ENCODE measurements at regions not wholly inside any gene's neighbourhood (a gene's known extent, or its start where the extent isn't known, plus 50 kb on each side); places are given as distances from the start of the nearest gene placed in this dataset.

GRCh38 chr11:105333153-105333552 lies 193.6 kb upstream of the CARD18 start:
- H3K9me3 ChIP-seq (ENCODE audit: control extremely low read depth in 1 of 3, control insufficient read depth in 2 of 3, insufficient read depth in 1 of 3, low read length in 2 of 3) = peaks cover 0 to 10% (median 0%) of the 10 kb centered on the region in 3 donors
- no peaks in the 10 kb centered on the region for H3K4me1 ChIP-seq (ENCODE audit: control insufficient read depth in 2 of 2, insufficient read depth in 2 of 2, low read length in 2 of 2)
- H3K27ac Mint-ChIP-seq = no peak overlapping the region
- intact Hi-C loops (cut with micrococcal nuclease) = no loop called here
- ATAC-seq (ENCODE audit: low read depth) = no peak
- no peak overlapping the region for H3K4me3 Mint-ChIP-seq
- TF ChIP-seq EZH2 (IDR thresholded peaks at IDR 0.05; ENCODE audit: borderline replicate concordance, insufficient read depth, low read depth, low read length, poor library complexity, severe bottlenecking) = no peak
- no peak for TF ChIP-seq CTCF (IDR thresholded peaks at IDR 0.05)
- peaks cover 3% of the 10 kb centered on the region for H3K9me3 Mint-ChIP-seq (ENCODE audit: insufficient read depth)
- no peak overlapping the region for H3K4me3 ChIP-seq (ENCODE audit: control extremely low read depth in 1 of 5, extremely low read depth in 1 of 5, insufficient read depth in 1 of 5, low read depth in 2 of 5, low read length in 4 of 5)
- H4K20me1 ChIP-seq (ENCODE audit: control insufficient read depth, insufficient read depth, low read length, poor library complexity, severe bottlenecking) = no peaks in the 10 kb centered on the region
- no peaks in the 10 kb centered on the region for H3K79me2 ChIP-seq (ENCODE audit: control insufficient read depth, insufficient read depth, low read length)
- no peaks in the 10 kb centered on the region for H3K27me3 ChIP-seq (replicated peaks in 1 of 4; ENCODE audit: control extremely low read depth in 1 of 4, control insufficient read depth in 3 of 4, insufficient read depth in 4 of 4, low read length in 3 of 4)
- H3K4me1 Mint-ChIP-seq = no peaks in the 10 kb centered on the region
- no peak overlapping the region for H3K27ac ChIP-seq (ENCODE audit: low read length in 2 of 2)
- no peak overlapping the region for H3K4me2 ChIP-seq (replicated peaks; ENCODE audit: low read depth, low read length, poor library complexity, severe bottlenecking)
- no peak for DNase-seq
- ChIA-PET POLR2A (no interaction called here), CTCF (no interaction called here)
- no peaks in the 10 kb centered on the region for H3K27me3 Mint-ChIP-seq
- H2AFZ ChIP-seq (ENCODE audit: insufficient read depth, low read depth, low read length, poor library complexity, severe bottlenecking) = no peak overlapping the region
- 94% methylated on average over 2 of the region's 3 CpGs for WGBS (ENCODE audit: insufficient coverage)
- H3K9ac ChIP-seq (ENCODE audit: low read length) = no peak overlapping the region
- no peaks in the 10 kb centered on the region for H3K36me3 ChIP-seq (replicated peaks in 1 of 2; ENCODE audit: control extremely low read depth in 1 of 2, control insufficient read depth in 1 of 2, extremely low read depth in 1 of 2, insufficient read depth in 2 of 2, low read length in 1 of 2)

GRCh38 chr11:105332171-105332570 lies 192.6 kb upstream of the CARD18 start:
- peaks cover 2% of the 10 kb centered on the region for H3K9me3 Mint-ChIP-seq (ENCODE audit: insufficient read depth)
- ChIA-PET POLR2A (no interaction called here), CTCF (no interaction called here)
- Histone ChIP-seq H3K79me2 (ENCODE audit: control insufficient read depth, insufficient read depth, low read length) (no peaks in the 10 kb centered on the region), H3K36me3 (replicated peaks in 1 of 2; ENCODE audit: control extremely low read depth in 1 of 2, control insufficient read depth in 1 of 2, extremely low read depth in 1 of 2, insufficient read depth in 2 of 2, low read length in 1 of 2) (no peaks in the 10 kb centered on the region), H3K9me3 (ENCODE audit: control extremely low read depth in 1 of 3, control insufficient read depth in 2 of 3, insufficient read depth in 1 of 3, low read length in 2 of 3) (peaks cover 0 to 10% (median 0%) of the 10 kb centered on the region in 3 donors), H3K9ac (ENCODE audit: low read length) (no peak overlapping the region), H3K4me1 (ENCODE audit: control insufficient read depth in 2 of 2, insufficient read depth in 2 of 2, low read length in 2 of 2) (no peaks in the 10 kb centered on the region), H4K20me1 (ENCODE audit: control insufficient read depth, insufficient read depth, low read length, poor library complexity, severe bottlenecking) (no peaks in the 10 kb centered on the region), H3K4me2 (replicated peaks; ENCODE audit: low read depth, low read length, poor library complexity, severe bottlenecking) (no peak overlapping the region), H3K27ac (ENCODE audit: low read length in 2 of 2) (no peak overlapping the region), H2AFZ (ENCODE audit: insufficient read depth, low read depth, low read length, poor library complexity, severe bottlenecking) (no peak overlapping the region), H3K27me3 (replicated peaks in 1 of 4; ENCODE audit: control extremely low read depth in 1 of 4, control insufficient read depth in 3 of 4, insufficient read depth in 4 of 4, low read length in 3 of 4) (no peaks in the 10 kb centered on the region), H3K4me3 (ENCODE audit: control extremely low read depth in 1 of 5, extremely low read depth in 1 of 5, insufficient read depth in 1 of 5, low read depth in 2 of 5, low read length in 4 of 5) (no peak overlapping the region)
- 93% methylated on average over 2 of the region's 3 CpGs for whole genome bisulfite sequencing (ENCODE audit: insufficient coverage)
- no peak overlapping the region for H3K27ac Mint-ChIP-seq
- H3K27me3 Mint-ChIP-seq = no peaks in the 10 kb centered on the region
- TF ChIP-seq EZH2 (IDR thresholded peaks at IDR 0.05; ENCODE audit: borderline replicate concordance, insufficient read depth, low read depth, low read length, poor library complexity, severe bottlenecking) = no peak
- TF ChIP-seq CTCF (IDR thresholded peaks at IDR 0.05) = no peak
- intact Hi-C loops (cut with micrococcal nuclease) = no loop called here
- no peak for ATAC-seq (ENCODE audit: low read depth)
- H3K4me3 Mint-ChIP-seq = no peak overlapping the region
- no peak for DNase-seq
- no peaks in the 10 kb centered on the region for H3K4me1 Mint-ChIP-seq

All from B cell (primary cell).